Liver (tissue), 8 donors: ENCODE measurements at regions not wholly inside any gene's neighbourhood (a gene's known extent, or its start where the extent isn't known, plus 50 kb on each side); places are given as distances from the start of the nearest gene placed in this dataset.

ENCODE experiments used
- DNase-seq: peaks from one replicate; pipeline ENCODE4 v3.0.0-alpha.2; 2017; ENCODE audit warnings: low spot score
- H3K27ac ChIP-seq, 2 donors: one replicate each; pipeline ENCODE4 v1.7.0; 2013; ENCODE audit warnings: inconsistent platforms in 2 of 2, low read length in 2 of 2, control low read depth in 1 of 2, low read depth in 1 of 2, mild to moderate bottlenecking in 1 of 2
- H3K27me3 ChIP-seq, 4 donors: one replicate each; pipeline versions ENCODE4 v1.6.1 to v1.7.0; 2013; ENCODE audit warnings: low read length in 3 of 4, inconsistent platforms in 1 of 4, mild to moderate bottlenecking in 1 of 4, moderate library complexity in 1 of 4; ENCODE audit not compliant: control insufficient read depth in 4 of 4, insufficient read depth in 4 of 4
- H3K36me3 ChIP-seq, 4 donors: one replicate each; pipeline versions ENCODE4 v1.6.1 to v1.7.0; 2013; ENCODE audit warnings: low read length in 3 of 4, mild to moderate bottlenecking in 3 of 4, low read depth in 1 of 4, moderate library complexity in 1 of 4; ENCODE audit not compliant: control insufficient read depth in 4 of 4, insufficient read depth in 3 of 4
- H3K4me1 ChIP-seq, 4 donors: one replicate each; pipeline versions ENCODE4 v1.6.1 to v1.7.0; 2013; ENCODE audit warnings: low read length in 3 of 4, mild to moderate bottlenecking in 3 of 4, moderate library complexity in 1 of 4; ENCODE audit not compliant: control insufficient read depth in 4 of 4, insufficient read depth in 4 of 4
- H3K4me3 ChIP-seq, 3 donors: one replicate each; pipeline versions ENCODE4 v1.6.1 to v1.7.0; 2013; ENCODE audit warnings: low read length in 3 of 3, control low read depth in 1 of 3, low read depth in 1 of 3, mild to moderate bottlenecking in 1 of 3
- H3K9ac ChIP-seq, 2 donors: one replicate each; pipeline ENCODE4 v1.7.0; 2013; ENCODE audit warnings: low read length in 2 of 2, mild to moderate bottlenecking in 2 of 2, moderate library complexity in 2 of 2, control low read depth in 1 of 2, low read depth in 1 of 2
- H3K9me3 ChIP-seq, 4 donors: one replicate each; pipeline versions ENCODE4 v1.6.1 to v1.7.0; 2013; ENCODE audit warnings: low read length in 3 of 4; ENCODE audit not compliant: control insufficient read depth in 4 of 4
- EGR1 ChIP-seq, 2 donors: IDR thresholded peaks; 2 replicates each; pipeline ENCODE4 v1.6.1; 2016 to 2018; ENCODE audit warnings: antibody characterized with exemption in 2 of 2, low read depth in 2 of 2
- FOXA1 ChIP-seq: IDR thresholded peaks from 2 replicates; pipeline ENCODE4 v1.6.1; 2016; ENCODE audit warnings: antibody characterized with exemption
- FOXA2 ChIP-seq: IDR thresholded peaks from 2 replicates; pipeline ENCODE4 v1.6.1; 2016; ENCODE audit warnings: antibody characterized with exemption
- GABPA ChIP-seq, 2 donors: IDR thresholded peaks in 1 of 2; conservative IDR thresholded peaks in 1 of 2; 2 replicates each; pipeline ENCODE4 v1.6.1; 2016; ENCODE audit warnings: antibody characterized with exemption in 2 of 2, mild to moderate bottlenecking in 1 of 2, moderate library complexity in 1 of 2
- HNF4A ChIP-seq, 2 donors: conservative IDR thresholded peaks; 2 replicates each; pipeline ENCODE4 v1.6.1; 2016; ENCODE audit warnings: antibody characterized with exemption in 2 of 2, mild to moderate bottlenecking in 2 of 2
- HNF4G ChIP-seq: IDR thresholded peaks from 2 replicates; pipeline ENCODE4 v1.6.1; 2016; ENCODE audit warnings: antibody characterized with exemption
- JUND ChIP-seq, 2 donors: IDR thresholded peaks; 2 replicates each; pipeline ENCODE4 v1.6.1; 2016; ENCODE audit warnings: antibody characterized with exemption in 2 of 2
- MAX ChIP-seq: IDR thresholded peaks from 2 replicates; pipeline ENCODE4 v1.6.1; 2016; ENCODE audit warnings: antibody characterized with exemption
- NR2F2 ChIP-seq: IDR thresholded peaks from 2 replicates; pipeline ENCODE4 v1.6.1; 2016; ENCODE audit warnings: antibody characterized with exemption
- REST ChIP-seq: IDR thresholded peaks from 2 replicates; pipeline ENCODE4 v1.6.1; 2016; ENCODE audit warnings: antibody characterized with exemption, mild to moderate bottlenecking
- RXRA ChIP-seq, 2 donors: IDR thresholded peaks; 2 replicates each; pipeline ENCODE4 v1.6.1; 2017 to 2018; ENCODE audit warnings: antibody characterized with exemption in 2 of 2, mild to moderate bottlenecking in 1 of 2
- SP1 ChIP-seq: IDR thresholded peaks from 2 replicates; pipeline ENCODE4 v1.6.1; 2018; ENCODE audit warnings: antibody characterized with exemption, mild to moderate bottlenecking
- TAF1 ChIP-seq: conservative IDR thresholded peaks from 2 replicates; pipeline ENCODE4 v1.6.1; 2016; ENCODE audit warnings: antibody characterized with exemption, mild to moderate bottlenecking
- YY1 ChIP-seq: IDR thresholded peaks from 2 replicates; pipeline ENCODE4 v1.6.1; 2016; ENCODE audit warnings: antibody characterized with exemption, mild to moderate bottlenecking
- WGBS: extraction: QIAGEN DNeasy Blood & Tissue Kit; methylation state at CpG from one replicate; pipeline ENCODE4 v1.1.7; 2013; 5-methylcytosine and 5-hydroxymethylcytosine counted together
- TF ChIP-seq, protein P1 (sequence below): fragments of 150-350 bp; IDR thresholded peaks from 2 replicates; pipeline ENCODE4 v1.5.1; 2017; ENCODE audit warnings: improper control_type of control experiment, low read depth, low read length; ENCODE audit not compliant: missing input control
- TF ChIP-seq, protein P2 (sequence below): IDR thresholded peaks from 2 replicates; pipeline ENCODE4 v1.6.1; 2016; ENCODE audit warnings: antibody characterized with exemption
- TF ChIP-seq, protein P3 (sequence below): IDR thresholded peaks from 2 replicates; pipeline ENCODE4 v1.6.1; 2016; ENCODE audit warnings: antibody characterized with exemption
- donor health status: healthy.
- donor health status: healthy.
- donor health status: healthy.
- donor health status: healthy.
- donor health status: healthy.

- H3K36me3 ChIP-seq, result no peaks in the 10 kb centered on the region
- DNase-seq, result no peak
- TF ChIP-seq, protein P1, sequence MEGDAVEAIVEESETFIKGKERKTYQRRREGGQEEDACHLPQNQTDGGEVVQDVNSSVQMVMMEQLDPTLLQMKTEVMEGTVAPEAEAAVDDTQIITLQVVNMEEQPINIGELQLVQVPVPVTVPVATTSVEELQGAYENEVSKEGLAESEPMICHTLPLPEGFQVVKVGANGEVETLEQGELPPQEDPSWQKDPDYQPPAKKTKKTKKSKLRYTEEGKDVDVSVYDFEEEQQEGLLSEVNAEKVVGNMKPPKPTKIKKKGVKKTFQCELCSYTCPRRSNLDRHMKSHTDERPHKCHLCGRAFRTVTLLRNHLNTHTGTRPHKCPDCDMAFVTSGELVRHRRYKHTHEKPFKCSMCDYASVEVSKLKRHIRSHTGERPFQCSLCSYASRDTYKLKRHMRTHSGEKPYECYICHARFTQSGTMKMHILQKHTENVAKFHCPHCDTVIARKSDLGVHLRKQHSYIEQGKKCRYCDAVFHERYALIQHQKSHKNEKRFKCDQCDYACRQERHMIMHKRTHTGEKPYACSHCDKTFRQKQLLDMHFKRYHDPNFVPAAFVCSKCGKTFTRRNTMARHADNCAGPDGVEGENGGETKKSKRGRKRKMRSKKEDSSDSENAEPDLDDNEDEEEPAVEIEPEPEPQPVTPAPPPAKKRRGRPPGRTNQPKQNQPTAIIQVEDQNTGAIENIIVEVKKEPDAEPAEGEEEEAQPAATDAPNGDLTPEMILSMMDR, result no peak
- no peak for TF ChIP-seq GABPA (IDR thresholded peaks at IDR 0.05 in 1 of 2, conservative IDR thresholded peaks at IDR 0.05 in 1 of 2)
- no peak for TF ChIP-seq FOXA1
- no peak for TF ChIP-seq FOXA2
- TF ChIP-seq SP1, result no peak
- no peak for TF ChIP-seq REST
- no peak for TF ChIP-seq JUND (IDR thresholded peaks at IDR 0.05)
- TF ChIP-seq EGR1 (IDR thresholded peaks at IDR 0.05; ENCODE audit: low read depth in 2 of 2), result no peak
- no peak for TF ChIP-seq HNF4G
- no peak for TF ChIP-seq MAX
- no peak for TF ChIP-seq TAF1
- TF ChIP-seq, protein P2, sequence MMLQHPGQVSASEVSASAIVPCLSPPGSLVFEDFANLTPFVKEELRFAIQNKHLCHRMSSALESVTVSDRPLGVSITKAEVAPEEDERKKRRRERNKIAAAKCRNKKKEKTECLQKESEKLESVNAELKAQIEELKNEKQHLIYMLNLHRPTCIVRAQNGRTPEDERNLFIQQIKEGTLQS, result no peak
- no peak for TF ChIP-seq HNF4A (conservative IDR thresholded peaks at IDR 0.05)
- TF ChIP-seq YY1, result no peak
- TF ChIP-seq RXRA (IDR thresholded peaks at IDR 0.05), result no peak
- TF ChIP-seq, protein P3, sequence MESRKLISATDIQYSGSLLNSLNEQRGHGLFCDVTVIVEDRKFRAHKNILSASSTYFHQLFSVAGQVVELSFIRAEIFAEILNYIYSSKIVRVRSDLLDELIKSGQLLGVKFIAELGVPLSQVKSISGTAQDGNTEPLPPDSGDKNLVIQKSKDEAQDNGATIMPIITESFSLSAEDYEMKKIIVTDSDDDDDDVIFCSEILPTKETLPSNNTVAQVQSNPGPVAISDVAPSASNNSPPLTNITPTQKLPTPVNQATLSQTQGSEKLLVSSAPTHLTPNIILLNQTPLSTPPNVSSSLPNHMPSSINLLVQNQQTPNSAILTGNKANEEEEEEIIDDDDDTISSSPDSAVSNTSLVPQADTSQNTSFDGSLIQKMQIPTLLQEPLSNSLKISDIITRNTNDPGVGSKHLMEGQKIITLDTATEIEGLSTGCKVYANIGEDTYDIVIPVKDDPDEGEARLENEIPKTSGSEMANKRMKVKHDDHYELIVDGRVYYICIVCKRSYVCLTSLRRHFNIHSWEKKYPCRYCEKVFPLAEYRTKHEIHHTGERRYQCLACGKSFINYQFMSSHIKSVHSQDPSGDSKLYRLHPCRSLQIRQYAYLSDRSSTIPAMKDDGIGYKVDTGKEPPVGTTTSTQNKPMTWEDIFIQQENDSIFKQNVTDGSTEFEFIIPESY, result no peak
- H3K9me3 ChIP-seq, result no peaks in the 10 kb centered on the region
- no peak overlapping the region for H3K9ac ChIP-seq
- H3K27ac ChIP-seq, result no peak overlapping the region
- no peaks in the 10 kb centered on the region for H3K4me1 ChIP-seq
- peaks cover 0 to 5% (median 0%) of the 10 kb centered on the region in 4 donors for H3K27me3 ChIP-seq
- WGBS, result 94% methylated on average over 9 of the region's 9 CpGs
- no peak overlapping the region for H3K4me3 ChIP-seq
These were observed 132.7 kb downstream of the ANXA1 start for GRCh38 chr9:73284377-73284776.

- Histone ChIP-seq H3K36me3 (no peaks in the 10 kb centered on the region), H3K27me3 (no peaks in the 10 kb centered on the region), H3K9me3 (no peaks in the 10 kb centered on the region), H3K4me3 (no peak overlapping the region), H3K9ac (no peak overlapping the region), H3K27ac (no peak overlapping the region), H3K4me1 (no peaks in the 10 kb centered on the region)
- no peak for DNase-seq
- no peak for TF ChIP-seq FOXA1
- no peak for TF ChIP-seq HNF4G
- TF ChIP-seq, protein P1, result no peak
- TF ChIP-seq FOXA2, result no peak
- no peak for TF ChIP-seq HNF4A (conservative IDR thresholded peaks at IDR 0.05)
- TF ChIP-seq EGR1 (IDR thresholded peaks at IDR 0.05; ENCODE audit: low read depth in 2 of 2), result no peak
- TF ChIP-seq TAF1, result no peak
- no peak for TF ChIP-seq JUND (IDR thresholded peaks at IDR 0.05)
- TF ChIP-seq GABPA (IDR thresholded peaks at IDR 0.05 in 1 of 2, conservative IDR thresholded peaks at IDR 0.05 in 1 of 2), result no peak
- TF ChIP-seq, protein P2, result no peak
- TF ChIP-seq MAX, result no peak
- TF ChIP-seq NR2F2, result no peak
- 88% methylated on average over 2 of the region's 2 CpGs for WGBS
These were observed 142.7 kb downstream of the ANXA1 start for GRCh38 chr9:73294336-73294735.
